Upper lobe of left lung (tissue), 6 donors: ENCODE measurements at regions not wholly inside any gene's neighbourhood (a gene's known extent, or its start where the extent isn't known, plus 50 kb on each side); places are given as distances from the start of the nearest gene placed in this dataset.
"Not testable (repeated sequence)": the region's sequence is repeated elsewhere in the genome, so short reads cannot be mapped to it uniquely, and the experiment has no call there.

Experiments
- ATAC-seq, 2 donors: fragments of 200-7000 bp; cut with Tn5 transposase; one replicate each; pipeline ENCODE4 v1.9.1; 2022; ENCODE audit warnings: mild to moderate bottlenecking in 2 of 2, moderate library complexity in 2 of 2; ENCODE audit not compliant: low FRiP score in 2 of 2
- DNase-seq, 2 donors: peaks; one replicate each; pipeline ENCODE4 v3.0.0-alpha.2; 2019 to 2020
- H3K27ac ChIP-seq, 4 donors: fragments of 200-600 bp; sonication (generic); one replicate each; pipeline ENCODE4 v1.5.1; 2016 to 2019
- H3K27me3 ChIP-seq, 4 donors: fragments of 200-600 bp; sonication (generic); one replicate each; pipeline ENCODE4 v1.5.1; 2017 to 2019
- H3K36me3 ChIP-seq, 4 donors: fragments of 200-600 bp; sonication (generic); one replicate each; pipeline ENCODE4 v1.5.1; 2016 to 2019
- H3K4me1 ChIP-seq, 4 donors: fragments of 200-600 bp; sonication (generic); one replicate each; pipeline ENCODE4 v1.5.1; 2018 to 2019
- H3K4me3 ChIP-seq, 4 donors: fragments of 200-600 bp; sonication (generic); one replicate each; pipeline ENCODE4 v1.5.1; 2017 to 2019; ENCODE audit warnings: mild to moderate bottlenecking in 2 of 4, moderate library complexity in 1 of 4
- H3K9me3 ChIP-seq, 4 donors: fragments of 200-600 bp; sonication (generic); one replicate each; pipeline ENCODE4 v1.5.1; 2018 to 2019
- EP300 ChIP-seq, 4 donors: sonication (generic); formaldehyde crosslinking; IDR thresholded peaks; one replicate each; pipeline ENCODE4 v1.5.1; 2017; ENCODE audit warnings: antibody characterized with exemption in 4 of 4, control low read depth in 2 of 4
- POLR2A ChIP-seq, 4 donors: fragments of 450-650 bp; IDR thresholded peaks; one replicate each; pipeline ENCODE4 v1.5.1; 2016 to 2017; ENCODE audit warnings: antibody characterized with exemption in 4 of 4, mild to moderate bottlenecking in 2 of 4
- POLR2AphosphoS5 ChIP-seq, 2 donors: sonication (generic); formaldehyde crosslinking; IDR thresholded peaks; one replicate each; pipeline ENCODE4 v1.5.1; 2017; ENCODE audit warnings: antibody characterized with exemption in 2 of 2
- WGBS, 2 donors: methylation state at CpG; one replicate each; pipeline ENCODE4 v1.1.5; 2017 to 2018; 5-methylcytosine and 5-hydroxymethylcytosine counted together
- TF ChIP-seq, protein P1 (sequence below), 6 experiments: fragments of 450-650 bp in 4 of 6; fragments of 200-600 bp in 2 of 6; sonication (generic) in 2 of 6; IDR thresholded peaks; one replicate each; pipeline ENCODE4 v1.5.1; 2016 to 2019; ENCODE audit warnings: antibody characterized with exemption in 6 of 6
- donor health status: DM: no; HTN: no; CAD: no; lungs with moderate emphysema.
- donor health status: DM: no; HTN: yes; CAD: no; lungs with severe emphysema.

DNA sequence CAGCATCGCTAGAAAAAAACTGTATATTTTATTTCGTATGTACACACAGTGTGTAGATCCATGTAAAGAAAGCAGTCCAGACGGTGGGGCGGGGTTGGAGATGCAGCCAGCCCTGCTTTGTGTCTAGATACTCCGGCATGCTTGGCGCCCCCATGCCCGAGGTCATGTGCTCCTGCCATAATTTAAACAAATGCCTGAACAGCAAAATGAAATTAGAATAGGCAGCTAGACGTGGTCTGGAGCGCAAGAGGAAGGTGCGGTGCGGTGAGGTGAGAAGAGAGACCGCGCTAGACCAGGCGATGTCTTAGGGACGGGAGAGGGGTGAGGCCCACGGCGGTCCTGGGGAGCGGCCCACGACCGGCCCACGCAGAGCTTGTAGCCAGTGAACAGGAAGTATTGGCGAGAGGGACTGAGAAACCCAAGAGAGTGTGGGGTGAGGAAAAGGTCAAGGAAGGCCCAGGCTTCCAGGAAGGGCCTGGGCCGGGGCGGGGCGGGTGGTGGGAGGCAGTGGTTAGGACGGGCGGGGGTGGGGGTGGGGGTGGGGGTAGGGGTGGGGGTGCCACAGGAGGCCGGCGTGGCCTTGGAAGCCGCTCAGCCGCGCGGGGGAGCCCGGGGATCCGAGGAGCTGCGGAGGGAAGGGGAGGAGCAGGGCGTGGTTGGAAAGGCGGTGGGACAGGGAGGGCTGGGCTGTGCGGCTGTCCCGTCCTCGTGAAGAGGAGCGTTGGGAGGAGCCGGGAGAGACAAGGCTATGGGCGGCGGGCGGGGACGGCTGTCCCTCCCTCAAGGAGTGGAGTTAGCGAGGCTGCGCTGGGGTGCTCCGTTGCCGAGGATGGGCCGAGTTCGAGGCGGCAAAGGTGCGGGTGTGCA, 254.7 kb upstream of the SGCG start:
- ATAC-seq (peak; percentile 84 to 97), DNase-seq (peak; percentile 67 to 92)
- Histone ChIP-seq H3K9me3 (no peaks in the 10 kb centered on the region), H3K36me3 (no peaks in the 10 kb centered on the region), H3K27ac (peak overlapping the region; percentile 24 to 64 (median 56)), H3K27me3 (no peaks in the 10 kb centered on the region), H3K4me1 (peaks cover 0 to 13% (median 5%) of the 10 kb centered on the region in 4 donors), H3K4me3 (peak overlapping the region; percentile 24 to 61 (median 47))
- WGBS, 2 donors: 12 to 20% methylated on average over 39 to 48 of the region's 55 CpGs
- TF ChIP-seq POLR2AphosphoS5 (IDR thresholded peaks at IDR 0.05) (no peak), POLR2A (IDR thresholded peaks at IDR 0.05) (peak in 1 of 4 donors; percentile 22)

DNA sequence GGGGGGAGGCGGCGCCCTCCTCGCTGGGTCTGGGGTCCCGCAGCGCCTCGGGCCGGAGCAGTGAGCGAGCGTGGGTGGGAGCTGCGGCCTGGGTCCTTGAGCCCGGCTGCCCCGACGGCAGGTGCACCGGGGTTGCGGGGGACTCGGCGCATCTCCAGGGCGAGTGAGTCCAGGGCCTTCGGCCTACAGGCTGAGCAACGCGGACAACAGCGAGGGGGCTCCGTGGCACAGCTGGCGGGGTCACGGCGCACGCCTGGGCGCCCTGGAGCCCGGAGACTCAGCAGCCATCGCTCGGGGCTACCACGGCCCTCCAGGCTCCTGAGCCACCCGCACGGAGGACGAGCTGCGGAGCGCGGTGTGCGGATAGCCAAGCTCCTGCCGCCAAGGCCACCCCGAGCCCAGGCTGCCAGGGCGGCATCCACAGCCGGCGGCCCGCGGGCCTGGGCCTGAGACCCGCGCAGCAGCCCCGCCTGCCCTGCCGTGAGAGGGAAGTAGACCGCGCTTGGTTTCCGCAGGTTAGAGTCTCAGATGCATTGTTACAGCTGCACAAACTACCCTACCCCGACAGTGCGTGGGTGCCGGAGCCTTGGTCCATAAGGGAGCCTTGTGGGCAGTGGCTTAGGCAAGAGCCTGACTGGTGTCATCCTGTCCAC, 253.9 kb upstream of the SGCG start:
- no peaks in the 10 kb centered on the region for H3K9me3 ChIP-seq
- ATAC-seq (peak in 1 of 2 donors; percentile 32), DNase-seq (no peak)
- H3K4me3 ChIP-seq: peak overlapping the region; percentile 24 to 61 (median 47)
- no peaks in the 10 kb centered on the region for H3K36me3 ChIP-seq
- H3K27ac ChIP-seq: peak overlapping the region; percentile 24 to 63 (median 53)
- peaks cover 0 to 13% (median 5%) of the 10 kb centered on the region in 4 donors for H3K4me1 ChIP-seq
- H3K27me3 ChIP-seq: no peaks in the 10 kb centered on the region
- 58 to 60% methylated on average over 6 to 22 of the region's 56 CpGs for WGBS, 2 donors
- no peak for TF ChIP-seq POLR2A (IDR thresholded peaks at IDR 0.05)
- TF ChIP-seq, protein P1, sequence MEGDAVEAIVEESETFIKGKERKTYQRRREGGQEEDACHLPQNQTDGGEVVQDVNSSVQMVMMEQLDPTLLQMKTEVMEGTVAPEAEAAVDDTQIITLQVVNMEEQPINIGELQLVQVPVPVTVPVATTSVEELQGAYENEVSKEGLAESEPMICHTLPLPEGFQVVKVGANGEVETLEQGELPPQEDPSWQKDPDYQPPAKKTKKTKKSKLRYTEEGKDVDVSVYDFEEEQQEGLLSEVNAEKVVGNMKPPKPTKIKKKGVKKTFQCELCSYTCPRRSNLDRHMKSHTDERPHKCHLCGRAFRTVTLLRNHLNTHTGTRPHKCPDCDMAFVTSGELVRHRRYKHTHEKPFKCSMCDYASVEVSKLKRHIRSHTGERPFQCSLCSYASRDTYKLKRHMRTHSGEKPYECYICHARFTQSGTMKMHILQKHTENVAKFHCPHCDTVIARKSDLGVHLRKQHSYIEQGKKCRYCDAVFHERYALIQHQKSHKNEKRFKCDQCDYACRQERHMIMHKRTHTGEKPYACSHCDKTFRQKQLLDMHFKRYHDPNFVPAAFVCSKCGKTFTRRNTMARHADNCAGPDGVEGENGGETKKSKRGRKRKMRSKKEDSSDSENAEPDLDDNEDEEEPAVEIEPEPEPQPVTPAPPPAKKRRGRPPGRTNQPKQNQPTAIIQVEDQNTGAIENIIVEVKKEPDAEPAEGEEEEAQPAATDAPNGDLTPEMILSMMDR (IDR thresholded peaks at IDR 0.05): no peak

DNA sequence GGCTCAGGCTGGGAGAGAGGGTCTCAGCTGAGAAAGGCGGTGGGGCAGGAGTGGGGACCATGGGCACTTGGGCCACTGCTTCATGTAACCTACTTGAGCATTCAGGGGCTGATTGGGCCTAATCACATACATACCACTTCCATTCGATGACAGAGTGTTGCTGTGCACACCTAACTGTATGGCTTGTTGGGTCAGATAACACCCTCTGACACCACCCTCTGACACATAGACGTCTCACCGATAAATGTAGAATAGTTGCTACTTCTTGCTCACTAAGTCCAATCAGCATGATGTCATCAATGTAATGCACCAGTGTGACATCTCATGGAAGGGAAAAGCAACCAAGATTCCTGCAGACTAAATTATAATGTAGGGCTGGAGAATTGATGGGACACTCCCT, 252.9 kb upstream of the SGCG start:
- not testable (repeated sequence) for H3K27ac ChIP-seq, H3K9me3 ChIP-seq

DNA sequence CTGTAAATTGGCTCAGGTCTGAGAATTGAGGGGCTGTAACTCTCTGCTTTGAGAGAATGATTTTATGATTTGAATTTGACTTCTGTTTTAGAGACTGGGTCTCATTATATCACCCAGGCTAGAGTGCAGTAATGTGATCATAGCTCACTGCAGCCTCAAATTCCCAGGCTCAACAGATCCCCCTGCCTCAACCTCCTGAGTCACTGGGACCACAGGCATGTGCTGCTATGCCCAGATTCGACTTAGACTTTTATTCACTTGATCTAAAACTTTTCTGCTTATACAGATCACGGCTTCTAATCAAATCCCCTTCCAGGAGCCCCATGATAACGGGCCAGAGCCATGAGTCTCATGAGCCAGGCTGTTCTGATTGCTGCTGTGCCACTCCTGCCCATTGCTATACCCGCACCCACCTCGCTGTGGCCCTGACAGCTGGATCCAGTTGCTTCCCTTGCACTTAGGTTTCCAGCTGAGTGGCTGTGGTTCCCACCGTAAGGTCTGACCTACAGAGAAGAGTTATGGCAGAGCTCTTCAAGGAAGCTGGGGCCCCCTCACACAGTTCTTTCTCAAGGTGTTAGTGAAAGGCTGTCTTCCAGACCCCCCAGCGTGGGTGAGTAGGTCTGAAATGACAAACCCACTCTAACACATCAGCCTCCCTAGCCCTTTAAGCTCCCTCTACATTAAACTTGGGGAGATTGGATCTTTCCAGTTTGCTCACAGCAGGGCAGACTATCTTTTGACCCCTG, 251.2 kb upstream of the SGCG start:
- Histone ChIP-seq H3K36me3 (no peaks in the 10 kb centered on the region), H3K9me3 (no peaks in the 10 kb centered on the region), H3K4me1 (peaks cover 0 to 13% (median 5%) of the 10 kb centered on the region in 4 donors), H3K27me3 (no peaks in the 10 kb centered on the region), H3K4me3 (no peak overlapping the region), H3K27ac (no peak overlapping the region)
- ATAC-seq (no peak), DNase-seq (no peak)
- WGBS, 2 donors: 86 to 89% methylated on average over 7 of the region's 7 CpGs
- TF ChIP-seq POLR2A (IDR thresholded peaks at IDR 0.05) (no peak), POLR2AphosphoS5 (IDR thresholded peaks at IDR 0.05) (no peak), EP300 (IDR thresholded peaks at IDR 0.05) (no peak)
- TF ChIP-seq, protein P1 (IDR thresholded peaks at IDR 0.05): no peak

More for the DNA sequence above, 252.9 kb upstream of the SGCG start:
- H3K4me1 ChIP-seq: peaks cover 0 to 13% (median 5%) of the 10 kb centered on the region in 4 donors
- not testable (repeated sequence) for H3K36me3 ChIP-seq, H3K4me3 ChIP-seq, H3K27me3 ChIP-seq, ATAC-seq, DNase-seq
- 90 to 95% methylated on average over 3 to 4 of the region's 4 CpGs for WGBS, 2 donors

DNA sequence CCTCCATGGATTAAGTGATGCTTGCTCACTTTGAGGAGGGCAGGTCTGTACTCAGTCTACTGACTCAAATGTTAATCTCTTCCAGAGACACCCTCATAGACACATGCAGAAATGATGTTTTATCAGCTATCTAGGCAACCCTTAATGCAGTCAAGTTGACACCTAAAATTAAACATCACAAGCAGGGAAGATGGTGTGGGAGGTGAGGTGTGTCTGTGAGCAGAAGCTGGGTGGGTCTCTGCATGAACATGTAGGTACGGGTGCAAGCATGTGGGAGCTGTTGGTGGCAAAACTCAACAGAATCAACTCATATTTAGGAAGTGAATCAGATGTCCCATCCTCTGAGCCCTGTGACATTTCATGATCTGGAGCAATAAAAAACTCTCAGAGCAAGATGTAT, 249.2 kb upstream of the SGCG start:
- Histone ChIP-seq H3K27ac (no peak overlapping the region), H3K27me3 (no peaks in the 10 kb centered on the region), H3K4me1 (peaks cover 0 to 5% (median 3%) of the 10 kb centered on the region in 4 donors), H3K9me3 (no peaks in the 10 kb centered on the region), H3K36me3 (no peaks in the 10 kb centered on the region), H3K4me3 (no peak overlapping the region)
- WGBS, 2 donors: 82 to 88% methylated on average over 1 of the region's 1 CpG
- no peak for ATAC-seq
- no peak for DNase-seq
- no peak for TF ChIP-seq POLR2AphosphoS5 (IDR thresholded peaks at IDR 0.05)
- TF ChIP-seq, protein P1 (IDR thresholded peaks at IDR 0.05): no peak
- TF ChIP-seq EP300 (IDR thresholded peaks at IDR 0.05): no peak
- no peak for TF ChIP-seq POLR2A (IDR thresholded peaks at IDR 0.05)

DNA sequence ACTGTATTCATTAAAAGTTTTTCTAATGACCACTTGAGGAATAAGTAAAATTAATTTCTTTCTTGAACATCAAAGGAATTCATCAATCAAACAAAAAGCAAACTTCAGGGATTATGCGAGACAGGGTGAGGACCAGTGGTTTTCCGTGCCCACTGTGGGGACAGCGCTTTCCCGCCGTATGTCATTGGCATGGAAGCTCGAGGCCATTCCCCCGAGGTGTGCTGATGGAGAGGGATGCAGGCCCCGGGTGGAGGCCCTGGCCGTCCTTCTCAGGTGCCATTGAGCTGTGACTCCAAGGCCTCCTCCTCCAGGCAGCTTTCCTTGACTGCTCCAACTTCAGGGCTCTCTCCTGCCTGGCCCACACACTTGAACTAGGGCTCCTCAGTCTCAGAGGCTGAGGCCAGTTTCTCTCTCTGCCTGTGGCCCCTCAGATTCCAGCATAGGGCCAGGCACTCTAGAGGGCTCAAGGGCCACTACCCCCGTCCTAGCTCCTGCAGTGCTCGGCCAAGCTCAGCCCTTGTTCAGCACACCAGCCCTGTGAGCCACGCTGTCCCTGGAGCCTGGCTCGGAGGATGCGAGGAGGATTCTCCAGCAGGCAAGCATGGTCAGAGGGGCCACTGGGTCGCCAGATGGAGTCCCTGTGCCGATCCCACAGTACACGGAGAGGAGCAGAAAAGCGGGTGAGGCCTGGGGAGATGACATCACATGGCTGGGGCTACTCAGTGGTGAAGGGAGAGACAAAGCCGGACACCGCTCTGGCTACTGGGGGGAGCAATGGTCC, 248.0 kb upstream of the SGCG start:
- not testable (repeated sequence) for H3K27ac ChIP-seq, H3K4me1 ChIP-seq, H3K4me3 ChIP-seq, ATAC-seq, H3K27me3 ChIP-seq, H3K9me3 ChIP-seq, H3K36me3 ChIP-seq
- 89 to 93% methylated on average over 17 to 18 of the region's 20 CpGs for WGBS, 2 donors
- peak in 1 of 2 donors; percentile 36 for DNase-seq
